ENCODE measurements at regions not wholly inside any gene's neighbourhood (a gene's known extent, or its start where the extent isn't known, plus 50 kb on each side); places are given as distances from the start of the nearest gene placed in this dataset.
A peak's percentile ranks its signal among the peaks of the same experiment; 100 is the strongest.

GRCh38 chr17:77306790-77307478, 166.2 kb downstream of the SEC14L1 start (continued):
- TF ChIP-seq, protein P1, sequence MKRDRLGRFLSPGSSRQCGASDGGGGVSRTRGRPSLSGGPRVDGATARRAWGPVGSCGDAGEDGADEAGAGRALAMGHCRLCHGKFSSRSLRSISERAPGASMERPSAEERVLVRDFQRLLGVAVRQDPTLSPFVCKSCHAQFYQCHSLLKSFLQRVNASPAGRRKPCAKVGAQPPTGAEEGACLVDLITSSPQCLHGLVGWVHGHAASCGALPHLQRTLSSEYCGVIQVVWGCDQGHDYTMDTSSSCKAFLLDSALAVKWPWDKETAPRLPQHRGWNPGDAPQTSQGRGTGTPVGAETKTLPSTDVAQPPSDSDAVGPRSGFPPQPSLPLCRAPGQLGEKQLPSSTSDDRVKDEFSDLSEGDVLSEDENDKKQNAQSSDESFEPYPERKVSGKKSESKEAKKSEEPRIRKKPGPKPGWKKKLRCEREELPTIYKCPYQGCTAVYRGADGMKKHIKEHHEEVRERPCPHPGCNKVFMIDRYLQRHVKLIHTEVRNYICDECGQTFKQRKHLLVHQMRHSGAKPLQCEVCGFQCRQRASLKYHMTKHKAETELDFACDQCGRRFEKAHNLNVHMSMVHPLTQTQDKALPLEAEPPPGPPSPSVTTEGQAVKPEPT (CRISPR knock-in tag; IDR thresholded peaks at IDR 0.05; ENCODE audit: low read depth): 0 out of 2 replicates have a peak, but pooled peaks have one; percentile 28
- TF ChIP-seq ZKSCAN8 (CRISPR knock-in tag; IDR thresholded peaks at IDR 0.05; ENCODE audit: borderline replicate concordance) (peak; percentile 92; the same call in 1 of the 2 replicates), ZNF225 (CRISPR knock-in tag; IDR thresholded peaks at IDR 0.05) (no peak), ZNF614 (CRISPR knock-in tag; IDR thresholded peaks at IDR 0.05; ENCODE audit: borderline replicate concordance) (no peak), AGO2 (optimal IDR thresholded peaks at IDR 0.05; ENCODE audit: low read depth, low read length) (peak; percentile 54), MTA3 (CRISPR knock-in tag; IDR thresholded peaks at IDR 0.05) (no peak), ISX (CRISPR knock-in tag; conservative IDR thresholded peaks at IDR 0.05) (no peak), ZBTB7B (CRISPR knock-in tag; IDR thresholded peaks at IDR 0.05) (peak; percentile 88; the same call in 1 of the 2 replicates), ZNF468 (CRISPR knock-in tag; IDR thresholded peaks at IDR 0.05) (no peak), HOXA7 (CRISPR knock-in tag; IDR thresholded peaks at IDR 0.05) (no peak), CSRNP2 (CRISPR knock-in tag; conservative IDR thresholded peaks at IDR 0.05; ENCODE audit: low read depth) (no peak), ZNF619 (CRISPR knock-in tag; IDR thresholded peaks at IDR 0.05) (peak; percentile 73; the same call in 1 of the 2 replicates), MBD4 (IDR thresholded peaks at IDR 0.05; ENCODE audit: borderline replicate concordance, low read length) (no peak), SIX4 (CRISPR knock-in tag; IDR thresholded peaks at IDR 0.05) (no peak; the same call in 1 of the 2 replicates), MEF2D (CRISPR knock-in tag; IDR thresholded peaks at IDR 0.05) (peak; percentile 76; the same call in 1 of the 2 replicates), ZNF292 (CRISPR knock-in tag; IDR thresholded peaks at IDR 0.05; ENCODE audit: borderline replicate concordance, low read depth) (peak; percentile 70), FOXK1 (CRISPR knock-in tag; IDR thresholded peaks at IDR 0.05; ENCODE audit: borderline replicate concordance, low read depth) (peak; percentile 50; the same call in 1 of the 2 replicates), DR1 (CRISPR knock-in tag; IDR thresholded peaks at IDR 0.05) (peak; percentile 71), HOXD1 (CRISPR knock-in tag; IDR thresholded peaks at IDR 0.05) (peak; percentile 82), ATF4 (CRISPR knock-in tag; IDR thresholded peaks at IDR 0.05) (no peak), HHEX (CRISPR knock-in tag; IDR thresholded peaks at IDR 0.05) (no peak), TEAD3 (CRISPR knock-in tag; optimal IDR thresholded peaks at IDR 0.05; ENCODE audit: borderline replicate concordance) (peak; percentile 98), ZNF234 (CRISPR knock-in tag; conservative IDR thresholded peaks at IDR 0.05) (no peak), ZNF660 (CRISPR knock-in tag; IDR thresholded peaks at IDR 0.05; ENCODE audit: borderline replicate concordance, low read depth) (no peak), ZNF333 (CRISPR knock-in tag; IDR thresholded peaks at IDR 0.05; ENCODE audit: borderline replicate concordance) (0 out of 2 replicates have a peak, but pooled peaks have one; percentile 66)
- TF ChIP-seq, protein P2, sequence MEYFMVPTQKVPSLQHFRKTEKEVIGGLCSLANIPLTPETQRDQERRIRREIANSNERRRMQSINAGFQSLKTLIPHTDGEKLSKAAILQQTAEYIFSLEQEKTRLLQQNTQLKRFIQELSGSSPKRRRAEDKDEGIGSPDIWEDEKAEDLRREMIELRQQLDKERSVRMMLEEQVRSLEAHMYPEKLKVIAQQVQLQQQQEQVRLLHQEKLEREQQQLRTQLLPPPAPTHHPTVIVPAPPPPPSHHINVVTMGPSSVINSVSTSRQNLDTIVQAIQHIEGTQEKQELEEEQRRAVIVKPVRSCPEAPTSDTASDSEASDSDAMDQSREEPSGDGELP (IDR thresholded peaks at IDR 0.05; ENCODE audit: borderline replicate concordance, low read depth): peak; percentile 76; the same call in 1 of the 2 replicates

Measured in HepG2 (cell line).